HepG2 (cell line): ENCODE measurements at regions not wholly inside any gene's neighbourhood (a gene's known extent, or its start where the extent isn't known, plus 50 kb on each side); places are given as distances from the start of the nearest gene placed in this dataset.

Experiments used
- DNMT1 ChIP-seq: sonication (generic); formaldehyde crosslinking; IDR thresholded peaks from 2 replicates; pipeline ENCODE4 v1.5.1; 2020; ENCODE audit warnings: mild to moderate bottlenecking, missing genetic modification reagents
- FOXJ3 ChIP-seq: sonication (generic); formaldehyde crosslinking; IDR thresholded peaks from 2 replicates; pipeline ENCODE4 v1.4.0; 2020; ENCODE audit warnings: missing genetic modification reagents, mild to moderate bottlenecking, borderline replicate concordance
- KLF12 ChIP-seq: sonication (generic); formaldehyde crosslinking; IDR thresholded peaks from 2 replicates; pipeline ENCODE4 v1.4.0; 2020; ENCODE audit warnings: missing genetic modification reagents, borderline replicate concordance
- MLLT10 ChIP-seq: sonication (generic); formaldehyde crosslinking; IDR thresholded peaks from 2 replicates; pipeline ENCODE4 v1.4.0; 2020; ENCODE audit warnings: missing genetic modification reagents
- MXI1 ChIP-seq: IDR thresholded peaks from 3 replicates; pipeline ENCODE4 v1.6.1; 2012; ENCODE audit warnings: low read depth, low read length, inconsistent platforms, borderline replicate concordance
- NR2F6 ChIP-seq, 2 experiments: IDR thresholded peaks; 2 replicates each; pipeline ENCODE4 v1.6.1; 2016; ENCODE audit warnings: antibody characterized with exemption in 1 of 2, mild to moderate bottlenecking in 1 of 2
- SNRNP70 ChIP-seq: fragments of 200-400 bp; formaldehyde crosslinking; IDR thresholded peaks from 2 replicates; pipeline ENCODE4 v1.6.1; 2017; ENCODE audit warnings: mild to moderate bottlenecking, low read depth, low read length, moderate library complexity
- ZBED4 ChIP-seq: sonication (generic); formaldehyde crosslinking; IDR thresholded peaks from 2 replicates; pipeline ENCODE4 v1.4.0; 2020; ENCODE audit warnings: missing genetic modification reagents, borderline replicate concordance
- ZNF335 ChIP-seq: sonication (generic); formaldehyde crosslinking; IDR thresholded peaks from 2 replicates; pipeline ENCODE4 v1.4.0; 2020; ENCODE audit warnings: missing genetic modification reagents
- TF ChIP-seq, protein P1 (sequence below): sonication (generic); formaldehyde crosslinking; IDR thresholded peaks from 2 replicates; pipeline ENCODE4 v1.4.0; 2020; ENCODE audit warnings: missing genetic modification reagents
- TF ChIP-seq, protein P2 (sequence below): sonication (generic); formaldehyde crosslinking; IDR thresholded peaks from 2 replicates; pipeline ENCODE4 v1.4.0; 2020; ENCODE audit warnings: mild to moderate bottlenecking, missing genetic modification reagents

DNA sequence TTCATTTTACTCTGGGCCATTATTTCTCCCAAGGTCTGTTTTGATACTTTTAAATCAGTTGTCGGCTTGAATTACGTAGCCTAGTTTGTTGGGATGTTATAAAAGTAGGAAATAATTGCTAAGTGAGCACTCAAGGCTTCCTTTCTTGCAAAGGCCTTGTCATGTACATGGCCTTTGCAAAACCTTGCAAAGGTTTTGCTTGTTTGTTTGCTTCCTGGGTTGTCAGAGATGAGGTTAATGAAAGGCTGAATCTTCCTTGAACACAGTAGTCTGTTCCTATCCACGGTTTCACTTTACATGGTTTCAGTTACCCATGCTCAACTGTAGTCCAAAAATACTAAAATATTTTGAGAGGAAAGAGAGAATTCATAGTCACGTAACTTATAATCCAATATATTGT, 113.5 kb downstream of the NAA11 start (continued):
- TF ChIP-seq, protein P1, sequence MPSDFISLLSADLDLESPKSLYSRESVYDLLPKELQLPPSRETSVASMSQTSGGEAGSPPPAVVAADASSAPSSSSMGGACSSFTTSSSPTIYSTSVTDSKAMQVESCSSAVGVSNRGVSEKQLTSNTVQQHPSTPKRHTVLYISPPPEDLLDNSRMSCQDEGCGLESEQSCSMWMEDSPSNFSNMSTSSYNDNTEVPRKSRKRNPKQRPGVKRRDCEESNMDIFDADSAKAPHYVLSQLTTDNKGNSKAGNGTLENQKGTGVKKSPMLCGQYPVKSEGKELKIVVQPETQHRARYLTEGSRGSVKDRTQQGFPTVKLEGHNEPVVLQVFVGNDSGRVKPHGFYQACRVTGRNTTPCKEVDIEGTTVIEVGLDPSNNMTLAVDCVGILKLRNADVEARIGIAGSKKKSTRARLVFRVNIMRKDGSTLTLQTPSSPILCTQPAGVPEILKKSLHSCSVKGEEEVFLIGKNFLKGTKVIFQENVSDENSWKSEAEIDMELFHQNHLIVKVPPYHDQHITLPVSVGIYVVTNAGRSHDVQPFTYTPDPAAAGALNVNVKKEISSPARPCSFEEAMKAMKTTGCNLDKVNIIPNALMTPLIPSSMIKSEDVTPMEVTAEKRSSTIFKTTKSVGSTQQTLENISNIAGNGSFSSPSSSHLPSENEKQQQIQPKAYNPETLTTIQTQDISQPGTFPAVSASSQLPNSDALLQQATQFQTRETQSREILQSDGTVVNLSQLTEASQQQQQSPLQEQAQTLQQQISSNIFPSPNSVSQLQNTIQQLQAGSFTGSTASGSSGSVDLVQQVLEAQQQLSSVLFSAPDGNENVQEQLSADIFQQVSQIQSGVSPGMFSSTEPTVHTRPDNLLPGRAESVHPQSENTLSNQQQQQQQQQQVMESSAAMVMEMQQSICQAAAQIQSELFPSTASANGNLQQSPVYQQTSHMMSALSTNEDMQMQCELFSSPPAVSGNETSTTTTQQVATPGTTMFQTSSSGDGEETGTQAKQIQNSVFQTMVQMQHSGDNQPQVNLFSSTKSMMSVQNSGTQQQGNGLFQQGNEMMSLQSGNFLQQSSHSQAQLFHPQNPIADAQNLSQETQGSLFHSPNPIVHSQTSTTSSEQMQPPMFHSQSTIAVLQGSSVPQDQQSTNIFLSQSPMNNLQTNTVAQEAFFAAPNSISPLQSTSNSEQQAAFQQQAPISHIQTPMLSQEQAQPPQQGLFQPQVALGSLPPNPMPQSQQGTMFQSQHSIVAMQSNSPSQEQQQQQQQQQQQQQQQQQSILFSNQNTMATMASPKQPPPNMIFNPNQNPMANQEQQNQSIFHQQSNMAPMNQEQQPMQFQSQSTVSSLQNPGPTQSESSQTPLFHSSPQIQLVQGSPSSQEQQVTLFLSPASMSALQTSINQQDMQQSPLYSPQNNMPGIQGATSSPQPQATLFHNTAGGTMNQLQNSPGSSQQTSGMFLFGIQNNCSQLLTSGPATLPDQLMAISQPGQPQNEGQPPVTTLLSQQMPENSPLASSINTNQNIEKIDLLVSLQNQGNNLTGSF (CRISPR knock-in tag): no peak
- no peak for TF ChIP-seq SNRNP70
- TF ChIP-seq FOXJ3 (CRISPR knock-in tag): no peak
- TF ChIP-seq NR2F6 (IDR thresholded peaks at IDR 0.05): no peak
- no peak for TF ChIP-seq NR2F6 (CRISPR knock-in tag; IDR thresholded peaks at IDR 0.05)
- TF ChIP-seq KLF12 (CRISPR knock-in tag): no peak
- no peak for TF ChIP-seq ZBED4 (CRISPR knock-in tag)
- no peak for TF ChIP-seq ZNF335 (CRISPR knock-in tag)
- no peak for TF ChIP-seq DNMT1 (CRISPR knock-in tag)
- no peak for TF ChIP-seq MLLT10 (CRISPR knock-in tag)
- no peak for TF ChIP-seq MXI1
- TF ChIP-seq, protein P2, sequence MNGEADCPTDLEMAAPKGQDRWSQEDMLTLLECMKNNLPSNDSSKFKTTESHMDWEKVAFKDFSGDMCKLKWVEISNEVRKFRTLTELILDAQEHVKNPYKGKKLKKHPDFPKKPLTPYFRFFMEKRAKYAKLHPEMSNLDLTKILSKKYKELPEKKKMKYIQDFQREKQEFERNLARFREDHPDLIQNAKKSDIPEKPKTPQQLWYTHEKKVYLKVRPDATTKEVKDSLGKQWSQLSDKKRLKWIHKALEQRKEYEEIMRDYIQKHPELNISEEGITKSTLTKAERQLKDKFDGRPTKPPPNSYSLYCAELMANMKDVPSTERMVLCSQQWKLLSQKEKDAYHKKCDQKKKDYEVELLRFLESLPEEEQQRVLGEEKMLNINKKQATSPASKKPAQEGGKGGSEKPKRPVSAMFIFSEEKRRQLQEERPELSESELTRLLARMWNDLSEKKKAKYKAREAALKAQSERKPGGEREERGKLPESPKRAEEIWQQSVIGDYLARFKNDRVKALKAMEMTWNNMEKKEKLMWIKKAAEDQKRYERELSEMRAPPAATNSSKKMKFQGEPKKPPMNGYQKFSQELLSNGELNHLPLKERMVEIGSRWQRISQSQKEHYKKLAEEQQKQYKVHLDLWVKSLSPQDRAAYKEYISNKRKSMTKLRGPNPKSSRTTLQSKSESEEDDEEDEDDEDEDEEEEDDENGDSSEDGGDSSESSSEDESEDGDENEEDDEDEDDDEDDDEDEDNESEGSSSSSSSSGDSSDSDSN (CRISPR knock-in tag): no peak
